Mucosa of descending colon (tissue), 3 donors: ENCODE measurements at regions not wholly inside any gene's neighbourhood (a gene's known extent, or its start where the extent isn't known, plus 50 kb on each side); places are given as distances from the start of the nearest gene placed in this dataset.
A peak's percentile ranks its signal among the peaks of the same experiment; 100 is the strongest.
"Not testable (repeated sequence)": the region's sequence is repeated elsewhere in the genome, so short reads cannot be mapped to it uniquely, and the experiment has no call there.

Experiments used
- ATAC-seq: fragments of 200-7000 bp; cut with Tn5 transposase; one replicate; pipeline ENCODE4 v1.9.1; 2020; ENCODE audit warnings: mild to moderate bottlenecking, moderate library complexity
- DNase-seq, 3 donors: peaks; one replicate each; pipeline ENCODE4 v3.0.0-alpha.2; 2020
- H3K36me3 ChIP-seq: fragments of 200-600 bp; one replicate; pipeline ENCODE4 v1.8.0; 2021; ENCODE audit warnings: low read depth, mild to moderate bottlenecking
- H3K4me1 ChIP-seq: fragments of 200-600 bp; one replicate; pipeline ENCODE4 v1.8.0; 2021; ENCODE audit warnings: low read depth, mild to moderate bottlenecking
- H3K4me3 ChIP-seq: fragments of 200-600 bp; one replicate; pipeline ENCODE4 v1.8.0; 2021; ENCODE audit warnings: mild to moderate bottlenecking
- H3K9me3 ChIP-seq: fragments of 200-600 bp; one replicate; pipeline ENCODE4 v1.8.0; 2021; ENCODE audit warnings: mild to moderate bottlenecking
- intact Hi-C, 2 donors: fragments of 100-400 bp; cut with DNase I in 1 of 2; cut with micrococcal nuclease in 1 of 2; formaldehyde crosslinking; loops; one replicate each; pipeline versions ENCODE4 v1.11.0 to v1.11.1; 2022; cut with DNase I, micrococcal nuclease
- TF ChIP-seq, protein P1 (sequence below): fragments of 200-600 bp; IDR thresholded peaks from one replicate; pipeline ENCODE4 v1.8.0; 2022; ENCODE audit warnings: antibody characterized with exemption, mild to moderate bottlenecking
- donor health status: DM: no; HTN: no; CAD: no; lungs with moderate emphysema.
- donor health status: DM: no; HTN: no; CAD: no.
- donor health status: DM: no; HTN: yes; CAD: no.

DNA sequence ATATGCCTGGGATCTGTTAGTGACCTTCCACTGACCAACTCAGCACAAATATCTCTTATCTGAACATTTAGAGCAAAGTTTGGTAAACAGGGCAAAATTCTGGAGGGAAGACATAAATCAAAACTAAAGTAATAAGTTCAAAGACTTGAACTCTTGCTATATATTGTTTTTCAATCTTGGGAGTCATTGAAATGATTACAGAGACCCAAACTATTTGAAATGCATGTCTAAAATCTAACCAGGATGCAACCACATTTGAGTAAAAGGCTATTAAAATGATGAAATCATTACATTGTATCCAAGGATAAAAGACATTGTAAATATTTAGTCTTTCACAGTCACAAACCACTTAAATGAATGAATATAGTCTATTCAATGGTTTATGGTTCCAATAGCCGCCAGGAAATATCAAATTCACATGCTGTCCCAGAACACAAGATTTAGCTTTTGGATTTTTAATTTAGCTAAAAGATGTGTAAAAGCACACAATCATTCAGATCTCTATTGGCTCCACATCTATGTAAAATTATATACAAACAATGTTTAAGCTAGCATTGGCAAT, 256.6 kb upstream of the EPHA7 start:
- Histone ChIP-seq H3K4me1 (no peaks in the 10 kb centered on the region), H3K9me3 (no peaks in the 10 kb centered on the region), H3K4me3 (no peak overlapping the region), H3K36me3 (no peaks in the 10 kb centered on the region)
- ATAC-seq (no peak), DNase-seq (no peak)
- intact Hi-C loops: no loop called here
- TF ChIP-seq, protein P1, sequence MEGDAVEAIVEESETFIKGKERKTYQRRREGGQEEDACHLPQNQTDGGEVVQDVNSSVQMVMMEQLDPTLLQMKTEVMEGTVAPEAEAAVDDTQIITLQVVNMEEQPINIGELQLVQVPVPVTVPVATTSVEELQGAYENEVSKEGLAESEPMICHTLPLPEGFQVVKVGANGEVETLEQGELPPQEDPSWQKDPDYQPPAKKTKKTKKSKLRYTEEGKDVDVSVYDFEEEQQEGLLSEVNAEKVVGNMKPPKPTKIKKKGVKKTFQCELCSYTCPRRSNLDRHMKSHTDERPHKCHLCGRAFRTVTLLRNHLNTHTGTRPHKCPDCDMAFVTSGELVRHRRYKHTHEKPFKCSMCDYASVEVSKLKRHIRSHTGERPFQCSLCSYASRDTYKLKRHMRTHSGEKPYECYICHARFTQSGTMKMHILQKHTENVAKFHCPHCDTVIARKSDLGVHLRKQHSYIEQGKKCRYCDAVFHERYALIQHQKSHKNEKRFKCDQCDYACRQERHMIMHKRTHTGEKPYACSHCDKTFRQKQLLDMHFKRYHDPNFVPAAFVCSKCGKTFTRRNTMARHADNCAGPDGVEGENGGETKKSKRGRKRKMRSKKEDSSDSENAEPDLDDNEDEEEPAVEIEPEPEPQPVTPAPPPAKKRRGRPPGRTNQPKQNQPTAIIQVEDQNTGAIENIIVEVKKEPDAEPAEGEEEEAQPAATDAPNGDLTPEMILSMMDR: no peak

DNA sequence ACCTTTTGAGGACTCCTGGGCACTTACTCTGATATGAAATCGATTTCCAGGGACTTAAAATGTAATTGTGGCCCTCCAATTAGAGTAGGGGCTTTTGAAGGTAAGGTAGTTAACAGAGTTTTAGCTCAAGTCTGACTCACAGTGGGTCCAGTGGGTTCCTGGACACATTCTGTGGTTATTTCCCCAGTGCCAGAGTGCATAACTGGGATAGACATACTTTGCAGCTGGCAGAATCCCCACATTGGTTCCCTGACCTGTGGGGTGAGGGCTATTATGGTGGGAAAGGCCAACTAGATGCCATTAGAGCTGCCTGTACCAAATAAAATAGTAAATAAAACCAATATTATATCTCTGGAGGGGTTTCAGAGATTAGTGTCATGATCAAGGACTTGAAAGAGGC, 243.8 kb upstream of the EPHA7 start:
- no peak overlapping the region for H3K4me3 ChIP-seq
- intact Hi-C loops: no loop called here
- TF ChIP-seq, protein P1: no peak
- no peaks in the 10 kb centered on the region for H3K9me3 ChIP-seq
- H3K36me3 ChIP-seq: no peaks in the 10 kb centered on the region
- H3K4me1 ChIP-seq: no peaks in the 10 kb centered on the region
- ATAC-seq: no peak
- DNase-seq: no peak

DNA sequence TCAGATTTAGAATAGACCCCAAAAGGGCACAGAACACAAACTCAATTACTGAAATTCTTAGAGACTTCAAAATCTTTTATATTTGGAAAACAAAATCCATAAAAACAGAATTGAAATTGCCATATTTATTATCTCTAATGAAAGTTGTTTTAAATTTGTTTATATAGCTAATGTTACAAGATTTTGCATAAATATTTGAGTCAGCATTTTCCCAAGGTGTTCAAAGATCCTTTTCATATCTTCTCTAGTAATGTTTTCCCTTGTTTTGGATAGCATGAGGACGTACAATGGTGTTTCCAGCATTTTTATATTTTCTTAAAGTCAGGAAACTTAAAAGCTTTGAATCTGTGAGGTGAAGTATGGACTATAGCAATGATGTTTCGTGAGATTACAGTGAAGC, 235.2 kb upstream of the EPHA7 start:
- intact Hi-C loops: no loop called here
- TF ChIP-seq, protein P1: no peak
- Histone ChIP-seq H3K4me1 (no peaks in the 10 kb centered on the region), H3K9me3 (peaks cover 3% of the 10 kb centered on the region), H3K4me3 (no peak overlapping the region), H3K36me3 (no peaks in the 10 kb centered on the region)
- DNase-seq: no peak
- ATAC-seq: no peak

DNA sequence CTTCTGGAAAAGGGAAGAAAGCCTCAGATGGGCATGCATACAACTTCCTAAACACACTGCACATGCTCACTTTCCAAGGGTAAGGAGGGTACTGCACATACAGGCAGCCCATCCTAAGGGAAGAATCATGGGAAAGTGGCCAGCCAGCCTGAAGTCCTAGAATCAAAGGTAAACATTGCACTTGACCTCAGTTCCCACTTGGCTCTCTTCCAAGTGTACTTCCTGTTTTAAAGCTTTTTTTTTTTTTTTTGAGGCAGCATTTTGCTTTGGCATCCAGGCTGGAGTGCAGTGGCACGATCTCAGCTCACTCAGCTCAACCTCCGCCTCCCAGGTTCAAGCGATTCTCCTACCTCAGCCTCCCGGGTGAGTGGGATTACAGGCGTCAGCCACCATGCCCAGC, 225.3 kb upstream of the EPHA7 start:
- intact Hi-C loops: no loop called here

DNA sequence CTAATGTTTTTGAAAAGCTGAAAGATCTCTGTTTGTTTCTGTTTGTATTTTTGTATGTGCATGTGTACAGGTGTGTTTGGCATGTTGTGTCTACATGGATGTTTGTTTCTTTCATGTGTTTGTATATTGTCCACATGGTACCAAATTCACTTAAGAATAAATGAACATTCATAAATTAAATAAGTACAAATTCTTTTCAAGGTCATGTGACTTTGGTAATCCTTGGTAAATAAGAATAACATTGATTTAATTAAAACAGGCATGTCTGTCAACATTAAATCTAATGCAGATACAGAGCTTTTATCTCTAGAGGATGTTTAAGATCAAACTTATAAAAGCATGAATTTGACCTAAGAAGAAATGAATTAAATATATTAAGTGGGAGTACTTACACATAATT, 219.8 kb upstream of the EPHA7 start:
- TF ChIP-seq, protein P1: no peak
- intact Hi-C loops: no loop called here
- no peaks in the 10 kb centered on the region for H3K4me1 ChIP-seq

More for the DNA sequence above, 225.3 kb upstream of the EPHA7 start:
- ATAC-seq (peak; percentile 40), DNase-seq (peak in 1 of 3 donors; percentile 53)
- TF ChIP-seq, protein P1: no peak
- no peaks in the 10 kb centered on the region for H3K9me3 ChIP-seq
- H3K4me1 ChIP-seq: no peaks in the 10 kb centered on the region
- no peak overlapping the region for H3K4me3 ChIP-seq
- no peaks in the 10 kb centered on the region for H3K36me3 ChIP-seq

DNA sequence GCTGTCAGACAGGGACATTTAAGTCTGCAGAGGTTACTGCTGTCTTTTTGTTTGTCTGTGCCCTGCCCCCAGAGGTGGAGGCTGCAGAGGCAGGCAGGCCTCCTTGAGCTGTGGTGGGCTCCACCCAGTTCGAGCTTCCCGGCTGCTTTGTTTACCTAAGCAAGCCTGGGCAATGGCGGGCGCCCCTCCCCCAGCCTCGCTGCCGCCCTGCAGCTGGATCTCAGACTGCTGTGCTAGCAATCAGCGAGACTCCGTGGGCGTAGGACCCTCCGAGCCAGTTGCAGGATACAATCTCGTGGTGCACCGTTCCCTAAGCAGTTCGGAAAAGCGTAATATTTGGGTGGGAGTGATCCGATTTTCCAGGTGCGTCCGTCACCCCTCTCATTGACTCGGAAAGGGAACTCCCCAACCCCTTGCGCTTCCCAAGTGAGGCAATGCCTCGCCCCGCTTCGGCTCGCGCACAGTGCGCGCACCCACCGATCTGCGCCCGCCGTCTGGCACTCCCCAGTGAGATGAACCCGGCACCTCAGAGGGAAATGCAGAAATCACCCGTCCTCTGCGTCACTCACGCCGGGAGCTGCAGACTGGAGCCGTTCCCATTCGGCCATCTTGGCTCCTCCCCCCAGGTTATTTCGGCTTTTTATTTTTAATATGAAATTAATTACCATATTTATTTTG, 217.8 kb upstream of the EPHA7 start:
- H3K4me3 ChIP-seq, intact Hi-C loops, H3K4me1 ChIP-seq, H3K36me3 ChIP-seq, H3K9me3 ChIP-seq, ATAC-seq: not testable (repeated sequence)
- peak in 1 of 3 donors; percentile 41 for DNase-seq

More for the DNA sequence above, 219.8 kb upstream of the EPHA7 start:
- Histone ChIP-seq H3K9me3 (no peaks in the 10 kb centered on the region), H3K4me3 (no peak overlapping the region), H3K36me3 (no peaks in the 10 kb centered on the region)
- no peak for ATAC-seq
- no peak for DNase-seq
